OCI-LY3 (cell line): ENCODE measurements at regions not wholly inside any gene's neighbourhood (a gene's known extent, or its start where the extent isn't known, plus 50 kb on each side); places are given as distances from the start of the nearest gene placed in this dataset.

Experiments
- CTCF ChIP-seq: fragments of 200-600, 300-600 bp; sonication (generic); IDR thresholded peaks from 2 replicates; pipeline ENCODE4 v1.5.1; 2014; ENCODE audit warnings: antibody characterized with exemption, low read length, low read depth
- EZH2phosphoT487 ChIP-seq: fragments of 200-600 bp; shearing (Covaris generic); IDR thresholded peaks from 2 replicates; pipeline ENCODE4 v1.6.1; 2018; ENCODE audit warnings: antibody characterized with exemption, mixed run types, low read depth

- TF ChIP-seq EZH2phosphoT487: no peak
- TF ChIP-seq CTCF: no peak
Observed at GRCh38 chr1:98044766-98045165, 123.9 kb upstream of the DPYD start.
